Keratinocyte (primary cell): ENCODE measurements at regions not wholly inside any gene's neighbourhood (a gene's known extent, or its start where the extent isn't known, plus 50 kb on each side); places are given as distances from the start of the nearest gene placed in this dataset.

Experiments
- DNase-seq: peaks from one replicate; pipeline ENCODE4 v3.0.0-alpha.2; 2011; ENCODE audit warnings: low read depth, missing footprints, low spot score
- FAIRE-seq: peaks from 2 replicates; lab custom pipeline; 2011; peaks lifted over from hg19 to GRCh38; lab: Jason Lieb, UNC
- H2AFZ ChIP-seq: 2 replicates; pipeline ENCODE4 v1.6.0; 2012; ENCODE audit warnings: low read length, control low read depth, inconsistent platforms; ENCODE audit not compliant: control insufficient read depth
- H3K27ac ChIP-seq: 2 replicates; pipeline ENCODE4 v1.5.1; 2011; ENCODE audit warnings: low read length; ENCODE audit not compliant: control insufficient read depth, insufficient read depth
- H3K27me3 ChIP-seq: 3 replicates; pipeline ENCODE4 v1.6.0; 2011; ENCODE audit warnings: low read length; ENCODE audit not compliant: control insufficient read depth, insufficient read depth; ENCODE audit errors: extremely low read depth
- H3K36me3 ChIP-seq, 2 experiments: 2 replicates in 1 of 2; 3 replicates in 1 of 2; pipeline ENCODE4 v1.5.1; 2011; ENCODE audit warnings: low read length in 2 of 2, mild to moderate bottlenecking in 1 of 2; ENCODE audit not compliant: control insufficient read depth in 2 of 2, insufficient read depth in 2 of 2; ENCODE audit errors: extremely low read depth in 1 of 2
- H3K4me1 ChIP-seq: 3 replicates; pipeline ENCODE4 v1.5.1; 2011; ENCODE audit warnings: low read length; ENCODE audit not compliant: control insufficient read depth, insufficient read depth; ENCODE audit errors: extremely low read depth
- H3K4me2 ChIP-seq: 3 replicates; pipeline ENCODE4 v1.6.0; 2011; ENCODE audit warnings: low read depth, low read length; ENCODE audit not compliant: control insufficient read depth, insufficient read depth; ENCODE audit errors: extremely low read depth
- H3K4me3 ChIP-seq, 3 experiments: fragments of 200-600 bp in 1 of 3; sonication (generic) in 1 of 3; 2 replicates in 2 of 3; 3 replicates in 1 of 3; pipeline ENCODE4 v1.5.1; 2011 to 2016; ENCODE audit warnings: low read length in 3 of 3, mild to moderate bottlenecking in 3 of 3, control low read depth in 2 of 3, inconsistent platforms in 1 of 3, low read depth in 1 of 3, mixed read lengths in 1 of 3, mixed run types in 1 of 3, moderate library complexity in 1 of 3; ENCODE audit not compliant: control insufficient read depth in 2 of 3, insufficient read depth in 2 of 3; ENCODE audit errors: extremely low read depth in 1 of 3
- H3K79me2 ChIP-seq: 2 replicates; pipeline ENCODE4 v1.6.0; 2012; ENCODE audit warnings: low read length; ENCODE audit not compliant: control insufficient read depth, insufficient read depth
- H3K9ac ChIP-seq: 3 replicates; pipeline ENCODE4 v1.6.0; 2011; ENCODE audit warnings: low read length; ENCODE audit not compliant: control insufficient read depth, insufficient read depth; ENCODE audit errors: extremely low read depth
- H3K9me1 ChIP-seq: 3 replicates; pipeline ENCODE4 v1.6.0; 2011; ENCODE audit warnings: low read length; ENCODE audit not compliant: control insufficient read depth, insufficient read depth; ENCODE audit errors: extremely low read depth
- H3K9me3 ChIP-seq: 2 replicates; pipeline ENCODE4 v1.5.1; 2012; ENCODE audit warnings: low read depth, low read length; ENCODE audit not compliant: control insufficient read depth
- H4K20me1 ChIP-seq: 3 replicates; pipeline ENCODE4 v1.6.0; 2011; ENCODE audit warnings: low read length; ENCODE audit not compliant: control insufficient read depth, insufficient read depth; ENCODE audit errors: extremely low read depth
- CTCF ChIP-seq, 3 experiments: IDR thresholded peaks in 1 of 3; conservative IDR thresholded peaks in 1 of 3; optimal IDR thresholded peaks in 1 of 3; 2 replicates in 2 of 3; 3 replicates in 1 of 3; pipeline versions ENCODE3 to v1.5.1; 2011; ENCODE audit warnings: low read length in 3 of 3, mild to moderate bottlenecking in 3 of 3, moderate library complexity in 2 of 3, control low read depth in 1 of 3, inconsistent platforms in 1 of 3; ENCODE audit not compliant: insufficient read depth in 2 of 3; ENCODE audit errors: extremely low read depth in 1 of 3
- EZH2 ChIP-seq: IDR thresholded peaks from one replicate; pipeline ENCODE4 v1.6.1; 2012; ENCODE audit warnings: inconsistent platforms, mild to moderate bottlenecking, low read length, moderate library complexity
- dilution Hi-C: fragments of 300-500 bp; cut with MboI; formaldehyde crosslinking; loops from one replicate; pipeline ENCODE4 v1.7.0; 2020; ENCODE audit warnings: low sequenced_read_pairs; ENCODE audit not compliant: extremely low pct_ligation_motif_present

GRCh38 chr2:4188561-4188960, 485.2 kb downstream of the DCDC2C start:
- Histone ChIP-seq H3K4me2 (no peak overlapping the region), H3K4me3 (no peak overlapping the region), H3K9me1 (no peaks in the 10 kb centered on the region), H3K36me3 (no peaks in the 10 kb centered on the region), H3K9ac (no peak overlapping the region), H3K27me3 (no peaks in the 10 kb centered on the region), H2AFZ (no peak overlapping the region), H3K79me2 (no peaks in the 10 kb centered on the region), H3K9me3 (no peaks in the 10 kb centered on the region), H4K20me1 (no peaks in the 10 kb centered on the region), H3K4me1 (no peaks in the 10 kb centered on the region), H3K27ac (no peak overlapping the region)
- FAIRE-seq (no peak), DNase-seq (no peak)
- TF ChIP-seq CTCF (optimal IDR thresholded peaks at IDR 0.05 in 1 of 3, IDR thresholded peaks at IDR 0.05 in 1 of 3, conservative IDR thresholded peaks at IDR 0.05 in 1 of 3; ENCODE audit: extremely low read depth in 1 of 3, insufficient read depth in 2 of 3, low read length in 3 of 3) (no peak), EZH2 (no peak)
- dilution Hi-C loops: no loop called here

- Histone ChIP-seq H3K4me2 (no peak overlapping the region), H3K36me3 (no peaks in the 10 kb centered on the region), H3K4me3 (no peak overlapping the region), H3K4me1 (no peaks in the 10 kb centered on the region), H2AFZ (no peak overlapping the region), H3K9me1 (no peaks in the 10 kb centered on the region), H3K27ac (no peak overlapping the region), H3K9me3 (no peaks in the 10 kb centered on the region), H3K27me3 (no peaks in the 10 kb centered on the region), H3K9ac (no peak overlapping the region), H3K79me2 (no peaks in the 10 kb centered on the region), H4K20me1 (no peaks in the 10 kb centered on the region)
- TF ChIP-seq EZH2 (no peak), CTCF (optimal IDR thresholded peaks at IDR 0.05 in 1 of 3, IDR thresholded peaks at IDR 0.05 in 1 of 3, conservative IDR thresholded peaks at IDR 0.05 in 1 of 3; ENCODE audit: extremely low read depth in 1 of 3, insufficient read depth in 2 of 3, low read length in 3 of 3) (no peak)
- no peak for DNase-seq
- FAIRE-seq: no peak
- dilution Hi-C loops: no loop called here
These were observed 487.2 kb downstream of the DCDC2C start for GRCh38 chr2:4190548-4190947.
